ENCODE measurements at regions not wholly inside any gene's neighbourhood (a gene's known extent, or its start where the extent isn't known, plus 50 kb on each side); places are given as distances from the start of the nearest gene placed in this dataset.

DNA sequence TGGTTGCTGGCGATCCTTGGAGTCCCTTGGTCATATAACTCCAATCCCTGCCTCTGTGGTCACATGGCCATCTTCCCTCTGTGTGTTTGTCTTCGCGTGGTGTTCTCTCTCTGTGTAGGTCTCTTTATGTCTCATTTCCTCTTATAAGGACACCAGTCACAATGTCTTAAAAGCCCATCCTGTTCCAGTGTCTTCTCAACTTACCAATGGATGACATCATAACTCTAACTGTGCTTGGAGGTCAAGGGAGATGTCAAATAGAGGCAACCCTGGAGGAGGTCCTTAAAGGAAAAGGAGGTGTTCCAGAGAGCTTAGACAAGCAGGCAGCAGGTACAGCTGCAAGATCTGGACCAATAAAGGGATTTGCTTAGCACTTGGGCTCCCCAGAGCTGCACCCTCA is 143.0 kb downstream of the BUB3 start:
- H3K4me2 ChIP-seq (ENCODE audit: low read depth, low read length), result no peak overlapping the region
- FAIRE-seq (no peak), DNase-seq (ENCODE audit: low spot score) (no peak), ATAC-seq (no peak)
- H3K27ac ChIP-seq (ENCODE audit: extremely low read length, insufficient read depth, low read length), result no peak overlapping the region
- in situ Hi-C loops (cut with HindIII; ENCODE audit: extremely low pct_ligation_motif_present, low pct_unique_long_range_greater_than_20kb) (no loop called here), intact Hi-C loops (cut with micrococcal nuclease; ENCODE audit: unreplicated experiment) (no loop called here)
- no peaks in the 10 kb centered on the region for H3K4me1 ChIP-seq (ENCODE audit: insufficient read depth, low read length)
- no peaks in the 10 kb centered on the region for H3K9me3 ChIP-seq (ENCODE audit: low read length)
- H3K36me3 ChIP-seq (replicated peaks in 1 of 2; ENCODE audit: control insufficient read depth in 1 of 2, insufficient read depth in 2 of 2, low read length in 2 of 2), result no peaks in the 10 kb centered on the region
- no peaks in the 10 kb centered on the region for H3K79me2 ChIP-seq (ENCODE audit: insufficient read depth, low read length)
- CTCF ChIA-PET (ENCODE audit: low intra/inter-chr PET ratio, low total read pairs), result no interaction called here
- H3K4me3 ChIP-seq (replicated peaks in 1 of 3; ENCODE audit: insufficient read depth in 1 of 3, low read depth in 2 of 3, low read length in 3 of 3), result no peak overlapping the region
- no TSS peak for BruUV-seq (replicated peaks)
- TF ChIP-seq PLSCR1 (CRISPR knock-in tag; IDR thresholded peaks at IDR 0.05; ENCODE audit: borderline replicate concordance), result no peak
- TF ChIP-seq ATF7 (IDR thresholded peaks at IDR 0.05), result peak; percentile 80
- TF ChIP-seq ATF7 (CRISPR knock-in tag; IDR thresholded peaks at IDR 0.05), result no peak
- 32% methylated on average over 2 of the region's 3 CpGs for WGBS (ENCODE audit: low lambda C conversion rate)
- no peaks in the 10 kb centered on the region for H3K27me3 ChIP-seq (ENCODE audit: control insufficient read depth in 1 of 2, insufficient read depth in 2 of 2, low read length in 2 of 2)
- POLR2A ChIA-PET, result no interaction called here
- no peaks in the 10 kb centered on the region for H4K20me1 ChIP-seq (ENCODE audit: insufficient read depth, low read length)
- no peak overlapping the region for H2AFZ ChIP-seq (ENCODE audit: low read length)
- H3K9ac ChIP-seq (ENCODE audit: insufficient read depth, low read depth, low read length), result no peak overlapping the region

- BruUV-seq (replicated peaks), result no TSS peak
- H3K9me3 ChIP-seq (ENCODE audit: low read length), result peaks cover 5% of the 10 kb centered on the region
- H3K9ac ChIP-seq (ENCODE audit: insufficient read depth, low read depth, low read length), result no peak overlapping the region
- in situ Hi-C loops (cut with HindIII; ENCODE audit: extremely low pct_ligation_motif_present, low pct_unique_long_range_greater_than_20kb) (no loop called here), intact Hi-C loops (cut with micrococcal nuclease; ENCODE audit: unreplicated experiment) (no loop called here)
- no peaks in the 10 kb centered on the region for H4K20me1 ChIP-seq (ENCODE audit: insufficient read depth, low read length)
- FAIRE-seq (no peak), DNase-seq (ENCODE audit: low spot score) (no peak), ATAC-seq (no peak)
- H2AFZ ChIP-seq (ENCODE audit: low read length), result no peak overlapping the region
- CTCF ChIA-PET (ENCODE audit: low intra/inter-chr PET ratio, low total read pairs), result no interaction called here
- TF ChIP-seq ZGPAT (CRISPR knock-in tag; IDR thresholded peaks at IDR 0.05), result no peak
- TF ChIP-seq, protein P1, sequence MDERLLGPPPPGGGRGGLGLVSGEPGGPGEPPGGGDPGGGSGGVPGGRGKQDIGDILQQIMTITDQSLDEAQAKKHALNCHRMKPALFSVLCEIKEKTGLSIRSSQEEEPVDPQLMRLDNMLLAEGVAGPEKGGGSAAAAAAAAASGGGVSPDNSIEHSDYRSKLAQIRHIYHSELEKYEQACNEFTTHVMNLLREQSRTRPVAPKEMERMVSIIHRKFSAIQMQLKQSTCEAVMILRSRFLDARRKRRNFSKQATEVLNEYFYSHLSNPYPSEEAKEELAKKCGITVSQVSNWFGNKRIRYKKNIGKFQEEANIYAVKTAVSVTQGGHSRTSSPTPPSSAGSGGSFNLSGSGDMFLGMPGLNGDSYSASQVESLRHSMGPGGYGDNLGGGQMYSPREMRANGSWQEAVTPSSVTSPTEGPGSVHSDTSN (CRISPR knock-in tag; IDR thresholded peaks at IDR 0.05), result no peak
- no peak for TF ChIP-seq POGZ (CRISPR knock-in tag; IDR thresholded peaks at IDR 0.05)
- H3K27ac ChIP-seq (ENCODE audit: extremely low read length, insufficient read depth, low read length), result no peak overlapping the region
- no peak overlapping the region for H3K4me3 ChIP-seq (replicated peaks in 1 of 3; ENCODE audit: insufficient read depth in 1 of 3, low read depth in 2 of 3, low read length in 3 of 3)
- no peaks in the 10 kb centered on the region for H3K4me1 ChIP-seq (ENCODE audit: insufficient read depth, low read length)
- POLR2A ChIA-PET, result no interaction called here
- 46% methylated on average over 5 of the region's 5 CpGs for WGBS (ENCODE audit: low lambda C conversion rate)
- H3K36me3 ChIP-seq (replicated peaks in 1 of 2; ENCODE audit: control insufficient read depth in 1 of 2, insufficient read depth in 2 of 2, low read length in 2 of 2), result no peaks in the 10 kb centered on the region
- no peaks in the 10 kb centered on the region for H3K79me2 ChIP-seq (ENCODE audit: insufficient read depth, low read length)
- no peaks in the 10 kb centered on the region; a peak in 1 of 5 replicates for H3K27me3 ChIP-seq (ENCODE audit: control insufficient read depth in 1 of 2, insufficient read depth in 2 of 2, low read length in 2 of 2)
- no peak overlapping the region for H3K4me2 ChIP-seq (ENCODE audit: low read depth, low read length)
Observed at GRCh38 chr10:123298583-123298982, 144.4 kb downstream of the BUB3 start.

Measured in HepG2 (cell line).